Endothelial cell of umbilical vein (primary cell): ENCODE measurements at regions not wholly inside any gene's neighbourhood (a gene's known extent, or its start where the extent isn't known, plus 50 kb on each side); places are given as distances from the start of the nearest gene placed in this dataset.

Experiments used
- BruUV-seq: library from RNA; stranded (reverse); fragments of 400-500 nt; replicated peaks from 2 replicates; lab custom pipeline; 2021; lab: Mats Ljungman, UMichigan
- CTCF ChIA-PET: fragments of 300-600, 350-600 bp; sonication (Branson Sonifier 250); formaldehyde crosslinking; loops from one replicate; lab custom pipeline; 2021; ENCODE audit warnings: antibody characterized with exemption, inconsistent platforms; lab: Charles Lee
- POLR2A ChIA-PET: fragments of 300-600, 350-600 bp; sonication (Branson Sonifier 250); formaldehyde crosslinking; loops from one replicate; lab custom pipeline; 2021; ENCODE audit warnings: antibody characterized with exemption, inconsistent platforms; lab: Charles Lee
- DNase-seq: peaks from one replicate; pipeline ENCODE4 v3.0.0-alpha.2; 2011; ENCODE audit warnings: low read depth, low spot score
- FAIRE-seq: peaks from 2 replicates; lab custom pipeline; 2011; peaks lifted over from hg19 to GRCh38; lab: Jason Lieb, UNC
- H2AFZ ChIP-seq: 2 replicates; pipeline ENCODE4 v1.6.0; 2012; ENCODE audit warnings: low read depth, low read length, control low read depth, inconsistent platforms
- H3K27ac ChIP-seq: 2 replicates; pipeline ENCODE4 v1.5.1; 2011; ENCODE audit warnings: low read depth, mild to moderate bottlenecking, control low read depth, low read length, moderate library complexity; ENCODE audit not compliant: insufficient read depth
- H3K27me3 ChIP-seq, 2 experiments: 2 replicates each; pipeline versions ENCODE4 v1.6.0 to v1.6.1; 2011; ENCODE audit warnings: low read length in 2 of 2, mixed read lengths in 1 of 2; ENCODE audit not compliant: control insufficient read depth in 2 of 2, insufficient read depth in 2 of 2
- H3K36me3 ChIP-seq, 2 experiments: 2 replicates in 1 of 2; 3 replicates in 1 of 2; pipeline ENCODE4 v1.5.1; 2011; ENCODE audit warnings: low read length in 2 of 2, mild to moderate bottlenecking in 1 of 2, moderate library complexity in 1 of 2; ENCODE audit not compliant: control insufficient read depth in 2 of 2, insufficient read depth in 2 of 2; ENCODE audit errors: extremely low read depth in 1 of 2
- H3K4me1 ChIP-seq: 3 replicates; pipeline ENCODE4 v1.5.1; 2011; ENCODE audit warnings: mild to moderate bottlenecking, low read length; ENCODE audit not compliant: control insufficient read depth, insufficient read depth; ENCODE audit errors: extremely low read depth
- H3K4me2 ChIP-seq: 2 replicates; pipeline ENCODE4 v1.6.1; 2011; ENCODE audit warnings: low read length, control low read depth, mixed read lengths; ENCODE audit not compliant: insufficient read depth
- H3K4me3 ChIP-seq, 3 experiments: fragments of 200-600 bp in 1 of 3; sonication (generic), shearing (Covaris generic) in 1 of 3; replicated peaks in 1 of 3; 2 replicates each; pipeline ENCODE4 v1.5.1; 2011 to 2016; ENCODE audit warnings: control low read depth in 3 of 3, low read length in 3 of 3, mild to moderate bottlenecking in 2 of 3, inconsistent platforms in 1 of 3, low read depth in 1 of 3, moderate library complexity in 1 of 3; ENCODE audit not compliant: insufficient read depth in 1 of 3
- H3K79me2 ChIP-seq: 2 replicates; pipeline ENCODE4 v1.6.0; 2012; ENCODE audit warnings: low read length, inconsistent platforms; ENCODE audit not compliant: control insufficient read depth, insufficient read depth
- H3K9ac ChIP-seq: replicated peaks from 2 replicates; pipeline ENCODE3; 2011; ENCODE audit warnings: low read length, control low read depth; ENCODE audit not compliant: insufficient read depth; ENCODE audit errors: extremely low read depth
- H3K9me1 ChIP-seq: replicated peaks from 3 replicates; pipeline ENCODE4 v1.6.0; 2011; ENCODE audit warnings: mild to moderate bottlenecking, low read length; ENCODE audit not compliant: control insufficient read depth, insufficient read depth; ENCODE audit errors: extremely low read depth
- H3K9me3 ChIP-seq: replicated peaks from 2 replicates; pipeline ENCODE4 v1.5.1; 2012; ENCODE audit warnings: low read length, inconsistent platforms; ENCODE audit not compliant: control insufficient read depth, insufficient read depth
- H4K20me1 ChIP-seq: replicated peaks from 2 replicates; pipeline ENCODE3; 2011; ENCODE audit warnings: mild to moderate bottlenecking, low read length; ENCODE audit not compliant: control insufficient read depth, insufficient read depth; ENCODE audit errors: extremely low read depth
- CTCF ChIP-seq, 2 donors: IDR thresholded peaks; 1 replicate in 1 of 2; 2 replicates in 1 of 2; pipeline ENCODE4 v1.5.1; 2011; ENCODE audit warnings: low read length in 2 of 2, mild to moderate bottlenecking in 2 of 2, moderate library complexity in 2 of 2, control low read depth in 1 of 2, inconsistent platforms in 1 of 2, low read depth in 1 of 2; ENCODE audit not compliant: insufficient read depth in 1 of 2; ENCODE audit errors: extremely low read depth in 1 of 2
- EZH2 ChIP-seq: IDR thresholded peaks from 2 replicates; pipeline ENCODE4 v1.6.1; 2012; ENCODE audit warnings: borderline replicate concordance, low read depth, mild to moderate bottlenecking, moderate library complexity, low read length, inconsistent platforms; ENCODE audit not compliant: severe bottlenecking
- FOS ChIP-seq: IDR thresholded peaks from 2 replicates; pipeline ENCODE4 v1.6.1; 2011; ENCODE audit warnings: mild to moderate bottlenecking, low read length, moderate library complexity, borderline replicate concordance; ENCODE audit not compliant: insufficient read depth
- GATA2 ChIP-seq: IDR thresholded peaks from 2 replicates; pipeline ENCODE4 v1.7.0; 2011; ENCODE audit warnings: low read depth, mild to moderate bottlenecking, moderate library complexity, mixed read lengths, low read length; ENCODE audit not compliant: insufficient read length, insufficient read depth
- MAX ChIP-seq: IDR thresholded peaks from 2 replicates; pipeline ENCODE4 v1.6.1; 2011; ENCODE audit not compliant: insufficient read depth, insufficient read length
- POLR2A ChIP-seq: IDR thresholded peaks from 2 replicates; pipeline ENCODE4 v1.6.1; 2012; ENCODE audit warnings: low read depth, mild to moderate bottlenecking, control low read depth, low read length
- POLR2AphosphoS5 ChIP-seq: IDR thresholded peaks from 2 replicates; pipeline ENCODE4 v1.6.1; 2012; ENCODE audit warnings: low read depth, mild to moderate bottlenecking, control low read depth, low read length, moderate library complexity; ENCODE audit not compliant: insufficient read depth
- dilution Hi-C: fragments of 300-500 bp; cut with MboI; formaldehyde crosslinking; loops from one replicate; pipeline ENCODE4 v1.15.0; 2019; ENCODE audit warnings: low sequenced_read_pairs; ENCODE audit not compliant: extremely low pct_ligation_motif_present
- intact Hi-C: fragments of 100-400 bp; cut with micrococcal nuclease; formaldehyde crosslinking; loops from one replicate; pipeline ENCODE4 v1.10.0; 2022

GRCh38 chr7:95675632-95676031 is 79.3 kb upstream of the PDK4 start:
- no peak for DNase-seq
- ChIA-PET POLR2A (no interaction called here), CTCF (interaction anchor here (1.0 to 2.3 kb wide), 3 partner anchors 8 to 164 kb away, joined by 3 to 9 read pairs (median 4); no protein-coding TSS in a partner anchor)
- FAIRE-seq = no peak
- Histone ChIP-seq H3K27ac (no peak overlapping the region), H3K4me1 (no peaks in the 10 kb centered on the region), H3K79me2 (no peaks in the 10 kb centered on the region), H3K27me3 (peaks cover 0 to 2% of the 10 kb centered on the region in 2 experiments), H3K4me2 (no peak overlapping the region), H3K36me3 (no peaks in the 10 kb centered on the region), H3K9me1 (no peaks in the 10 kb centered on the region), H3K9me3 (no peaks in the 10 kb centered on the region), H4K20me1 (no peaks in the 10 kb centered on the region), H3K4me3 (no peak overlapping the region), H3K9ac (no peak overlapping the region), H2AFZ (no peak overlapping the region)
- TF ChIP-seq FOS (no peak), EZH2 (no peak), GATA2 (no peak), MAX (no peak), POLR2A (no peak)
- dilution Hi-C loops = no loop called here
- BruUV-seq = no TSS peak
- intact Hi-C loops = no loop called here

GRCh38 chr7:95675016-95675415 is 78.7 kb upstream of the PDK4 start:
- H4K20me1 ChIP-seq = no peaks in the 10 kb centered on the region
- no peak overlapping the region for H3K4me2 ChIP-seq
- H3K4me1 ChIP-seq = no peaks in the 10 kb centered on the region
- H3K27me3 ChIP-seq = peaks cover 0 to 2% of the 10 kb centered on the region in 2 experiments
- POLR2A ChIA-PET = no interaction called here
- no peak overlapping the region for H3K9ac ChIP-seq
- no peaks in the 10 kb centered on the region for H3K9me3 ChIP-seq
- no peaks in the 10 kb centered on the region for H3K36me3 ChIP-seq
- H3K27ac ChIP-seq = no peak overlapping the region
- CTCF ChIA-PET = interaction anchor here (1.0 to 2.3 kb wide), 4 partner anchors 9 to 164 kb away, joined by 3 to 9 read pairs (median 5); no protein-coding TSS in a partner anchor
- H3K9me1 ChIP-seq = no peaks in the 10 kb centered on the region
- no peaks in the 10 kb centered on the region for H3K79me2 ChIP-seq
- no peak overlapping the region for H3K4me3 ChIP-seq
- DNase-seq (no peak), FAIRE-seq (no peak)
- intact Hi-C loops = no loop called here
- BruUV-seq = no TSS peak
- TF ChIP-seq CTCF (IDR thresholded peaks at IDR 0.05; ENCODE audit: extremely low read depth in 1 of 2, insufficient read depth in 1 of 2, low read depth in 1 of 2, low read length in 2 of 2) (no peak), EZH2 (no peak), POLR2A (no peak), MAX (no peak), POLR2AphosphoS5 (no peak), GATA2 (no peak)
- no peak overlapping the region for H2AFZ ChIP-seq
- dilution Hi-C loops = no loop called here
